GM12873 (cell line): ENCODE measurements at regions not wholly inside any gene's neighbourhood (a gene's known extent, or its start where the extent isn't known, plus 50 kb on each side); places are given as distances from the start of the nearest gene placed in this dataset.

Source experiments
- CTCF ChIP-seq: IDR thresholded peaks from 2 replicates; pipeline ENCODE4 v1.5.1; 2012; ENCODE audit warnings: low read depth, mild to moderate bottlenecking, moderate library complexity, low read length, control low read depth; ENCODE audit not compliant: insufficient read depth; ENCODE audit errors: missing control alignments

- TF ChIP-seq CTCF = no peak
Measured at GRCh38 chr13:71033026-71033425, 834.0 kb downstream of the DACH1 start.

GRCh38 chr13:71030784-71031183 lies 836.2 kb downstream of the DACH1 start:
- TF ChIP-seq CTCF = no peak

GRCh38 chr13:71028884-71029283 lies 838.1 kb downstream of the DACH1 start:
- no peak for TF ChIP-seq CTCF

GRCh38 chr13:71021825-71022422 lies 845.1 kb downstream of the DACH1 start:
- no peak for TF ChIP-seq CTCF

GRCh38 chr13:71018995-71019394 lies 848.0 kb downstream of the DACH1 start:
- no peak for TF ChIP-seq CTCF

GRCh38 chr13:71018544-71018943 lies 848.5 kb downstream of the DACH1 start:
- no peak for TF ChIP-seq CTCF

- no peak for TF ChIP-seq CTCF
Measured at GRCh38 chr13:71017607-71018006, 849.4 kb downstream of the DACH1 start.
